OCI-LY3 (cell line): ENCODE measurements at regions not wholly inside any gene's neighbourhood (a gene's known extent, or its start where the extent isn't known, plus 50 kb on each side); places are given as distances from the start of the nearest gene placed in this dataset.

ENCODE experiments used
- EZH2phosphoT487 ChIP-seq: fragments of 200-600 bp; shearing (Covaris generic); IDR thresholded peaks from 2 replicates; pipeline ENCODE4 v1.6.1; 2018; ENCODE audit warnings: antibody characterized with exemption, mixed run types, low read depth
- TF ChIP-seq, protein P1 (sequence below): fragments of 200-600, 300-600 bp; sonication (generic); IDR thresholded peaks from 2 replicates; pipeline ENCODE4 v1.5.1; 2014; ENCODE audit warnings: antibody characterized with exemption, low read length, low read depth

DNA sequence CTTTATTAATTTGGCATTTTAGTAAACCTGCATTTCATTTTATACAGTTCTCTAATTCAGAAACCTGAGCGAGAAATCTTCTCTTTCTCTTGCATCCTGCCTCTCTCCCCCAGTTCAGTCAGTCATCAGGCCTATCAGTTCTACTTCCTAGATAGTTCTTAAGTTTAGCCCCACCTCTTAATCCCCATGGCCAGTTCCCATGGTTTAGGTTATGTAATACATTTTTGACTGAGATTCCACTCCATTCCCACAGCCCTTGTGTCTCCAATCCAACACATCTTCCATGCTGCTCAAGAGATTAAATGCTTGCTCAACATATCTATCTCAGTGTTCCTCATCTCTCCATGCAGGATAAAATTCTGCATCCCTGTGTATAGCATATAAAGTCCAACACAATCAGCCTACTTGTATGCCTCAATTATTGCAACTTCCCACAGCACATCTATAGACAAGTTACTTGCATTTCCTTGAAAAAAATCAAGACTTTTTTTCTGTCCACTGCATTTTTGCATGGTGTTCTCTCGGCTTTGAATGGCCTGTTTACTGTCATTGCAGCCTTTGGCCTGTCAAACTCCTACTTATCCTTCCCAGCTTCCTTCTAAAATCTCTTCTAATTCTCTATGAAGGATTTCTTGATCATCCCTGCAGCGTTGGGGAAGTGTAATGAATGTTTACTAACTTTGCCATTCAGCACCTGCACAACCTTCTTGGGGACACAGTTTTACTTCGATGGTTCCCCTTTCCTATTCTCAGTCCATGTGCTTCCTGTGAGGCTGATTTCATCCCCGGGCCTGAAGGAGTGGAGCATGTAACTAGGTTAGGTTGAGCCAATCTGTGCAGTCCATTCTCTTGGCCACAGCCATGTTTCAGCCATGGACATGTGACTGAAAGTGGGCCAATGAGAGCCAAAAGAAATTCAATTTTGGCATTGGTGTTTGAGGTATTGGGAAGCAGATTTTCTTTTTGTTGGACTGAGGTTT lies 80.8 kb downstream of the DACT1 start:
- TF ChIP-seq, protein P1, sequence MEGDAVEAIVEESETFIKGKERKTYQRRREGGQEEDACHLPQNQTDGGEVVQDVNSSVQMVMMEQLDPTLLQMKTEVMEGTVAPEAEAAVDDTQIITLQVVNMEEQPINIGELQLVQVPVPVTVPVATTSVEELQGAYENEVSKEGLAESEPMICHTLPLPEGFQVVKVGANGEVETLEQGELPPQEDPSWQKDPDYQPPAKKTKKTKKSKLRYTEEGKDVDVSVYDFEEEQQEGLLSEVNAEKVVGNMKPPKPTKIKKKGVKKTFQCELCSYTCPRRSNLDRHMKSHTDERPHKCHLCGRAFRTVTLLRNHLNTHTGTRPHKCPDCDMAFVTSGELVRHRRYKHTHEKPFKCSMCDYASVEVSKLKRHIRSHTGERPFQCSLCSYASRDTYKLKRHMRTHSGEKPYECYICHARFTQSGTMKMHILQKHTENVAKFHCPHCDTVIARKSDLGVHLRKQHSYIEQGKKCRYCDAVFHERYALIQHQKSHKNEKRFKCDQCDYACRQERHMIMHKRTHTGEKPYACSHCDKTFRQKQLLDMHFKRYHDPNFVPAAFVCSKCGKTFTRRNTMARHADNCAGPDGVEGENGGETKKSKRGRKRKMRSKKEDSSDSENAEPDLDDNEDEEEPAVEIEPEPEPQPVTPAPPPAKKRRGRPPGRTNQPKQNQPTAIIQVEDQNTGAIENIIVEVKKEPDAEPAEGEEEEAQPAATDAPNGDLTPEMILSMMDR = no peak
- TF ChIP-seq EZH2phosphoT487 = no peak
